Upper lobe of left lung (tissue), 4 donors: ENCODE measurements at regions not wholly inside any gene's neighbourhood (a gene's known extent, or its start where the extent isn't known, plus 50 kb on each side); places are given as distances from the start of the nearest gene placed in this dataset.

ENCODE experiments used
- CTCF ChIP-seq, 6 experiments: fragments of 450-650 bp in 4 of 6; fragments of 200-600 bp in 2 of 6; sonication (generic) in 2 of 6; IDR thresholded peaks; one replicate each; pipeline ENCODE4 v1.5.1; 2016 to 2019; ENCODE audit warnings: antibody characterized with exemption in 6 of 6
- EP300 ChIP-seq, 4 donors: sonication (generic); formaldehyde crosslinking; IDR thresholded peaks; one replicate each; pipeline ENCODE4 v1.5.1; 2017; ENCODE audit warnings: antibody characterized with exemption in 4 of 4, control low read depth in 2 of 4
- POLR2A ChIP-seq, 4 donors: fragments of 450-650 bp; IDR thresholded peaks; one replicate each; pipeline ENCODE4 v1.5.1; 2016 to 2017; ENCODE audit warnings: antibody characterized with exemption in 4 of 4, mild to moderate bottlenecking in 2 of 4
- POLR2AphosphoS5 ChIP-seq, 2 donors: sonication (generic); formaldehyde crosslinking; IDR thresholded peaks; one replicate each; pipeline ENCODE4 v1.5.1; 2017; ENCODE audit warnings: antibody characterized with exemption in 2 of 2

GRCh38 chr3:176190755-176191154 lies 1006.5 kb downstream of the TBL1XR1 start:
- TF ChIP-seq CTCF (IDR thresholded peaks at IDR 0.05) (no peak), POLR2AphosphoS5 (IDR thresholded peaks at IDR 0.05) (no peak), POLR2A (IDR thresholded peaks at IDR 0.05) (no peak), EP300 (IDR thresholded peaks at IDR 0.05) (no peak)
